Fibroblast of the aortic adventitia (primary cell): ENCODE measurements at regions not wholly inside any gene's neighbourhood (a gene's known extent, or its start where the extent isn't known, plus 50 kb on each side); places are given as distances from the start of the nearest gene placed in this dataset.
"Not testable (repeated sequence)": the region's sequence is repeated elsewhere in the genome, so short reads cannot be mapped to it uniquely, and the experiment has no call there.

ENCODE experiments used
- DNase-seq: peaks from one replicate; pipeline ENCODE4 v3.0.0-alpha.2; 2010; ENCODE audit warnings: low read depth
- H3K4me3 ChIP-seq: 2 replicates; pipeline ENCODE4 v1.5.1; 2011; ENCODE audit warnings: low read depth, mild to moderate bottlenecking, control low read depth, low read length, moderate library complexity
- TF ChIP-seq, protein P1 (sequence below): IDR thresholded peaks from 2 replicates; pipeline ENCODE4 v1.5.1; 2011; ENCODE audit warnings: mild to moderate bottlenecking, low read length, control low read depth, inconsistent platforms; ENCODE audit not compliant: insufficient read depth

DNA sequence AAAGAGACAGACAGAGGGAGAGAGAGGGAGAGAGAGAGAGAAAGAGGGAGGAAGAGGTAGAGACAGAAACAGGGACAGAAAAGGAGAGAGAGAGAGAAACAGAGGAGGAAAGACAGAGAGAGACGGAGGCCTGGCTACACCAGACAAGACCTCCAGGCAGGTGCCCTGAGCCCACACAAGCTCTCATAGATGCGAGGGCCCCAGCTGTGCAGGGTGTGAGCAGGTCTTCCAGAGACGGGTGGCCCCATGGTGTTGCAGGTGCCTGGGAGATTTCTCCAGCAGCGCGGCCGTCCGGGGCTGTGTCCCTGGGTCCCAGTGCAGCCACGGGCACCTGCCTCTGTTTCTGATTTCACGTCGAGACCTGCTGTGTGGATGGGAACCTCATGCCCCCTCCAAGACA, 253.0 kb downstream of the SHOX start:
- TF ChIP-seq, protein P1, sequence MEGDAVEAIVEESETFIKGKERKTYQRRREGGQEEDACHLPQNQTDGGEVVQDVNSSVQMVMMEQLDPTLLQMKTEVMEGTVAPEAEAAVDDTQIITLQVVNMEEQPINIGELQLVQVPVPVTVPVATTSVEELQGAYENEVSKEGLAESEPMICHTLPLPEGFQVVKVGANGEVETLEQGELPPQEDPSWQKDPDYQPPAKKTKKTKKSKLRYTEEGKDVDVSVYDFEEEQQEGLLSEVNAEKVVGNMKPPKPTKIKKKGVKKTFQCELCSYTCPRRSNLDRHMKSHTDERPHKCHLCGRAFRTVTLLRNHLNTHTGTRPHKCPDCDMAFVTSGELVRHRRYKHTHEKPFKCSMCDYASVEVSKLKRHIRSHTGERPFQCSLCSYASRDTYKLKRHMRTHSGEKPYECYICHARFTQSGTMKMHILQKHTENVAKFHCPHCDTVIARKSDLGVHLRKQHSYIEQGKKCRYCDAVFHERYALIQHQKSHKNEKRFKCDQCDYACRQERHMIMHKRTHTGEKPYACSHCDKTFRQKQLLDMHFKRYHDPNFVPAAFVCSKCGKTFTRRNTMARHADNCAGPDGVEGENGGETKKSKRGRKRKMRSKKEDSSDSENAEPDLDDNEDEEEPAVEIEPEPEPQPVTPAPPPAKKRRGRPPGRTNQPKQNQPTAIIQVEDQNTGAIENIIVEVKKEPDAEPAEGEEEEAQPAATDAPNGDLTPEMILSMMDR: no peak
- DNase-seq: no peak
- H3K4me3 ChIP-seq: no peak overlapping the region

DNA sequence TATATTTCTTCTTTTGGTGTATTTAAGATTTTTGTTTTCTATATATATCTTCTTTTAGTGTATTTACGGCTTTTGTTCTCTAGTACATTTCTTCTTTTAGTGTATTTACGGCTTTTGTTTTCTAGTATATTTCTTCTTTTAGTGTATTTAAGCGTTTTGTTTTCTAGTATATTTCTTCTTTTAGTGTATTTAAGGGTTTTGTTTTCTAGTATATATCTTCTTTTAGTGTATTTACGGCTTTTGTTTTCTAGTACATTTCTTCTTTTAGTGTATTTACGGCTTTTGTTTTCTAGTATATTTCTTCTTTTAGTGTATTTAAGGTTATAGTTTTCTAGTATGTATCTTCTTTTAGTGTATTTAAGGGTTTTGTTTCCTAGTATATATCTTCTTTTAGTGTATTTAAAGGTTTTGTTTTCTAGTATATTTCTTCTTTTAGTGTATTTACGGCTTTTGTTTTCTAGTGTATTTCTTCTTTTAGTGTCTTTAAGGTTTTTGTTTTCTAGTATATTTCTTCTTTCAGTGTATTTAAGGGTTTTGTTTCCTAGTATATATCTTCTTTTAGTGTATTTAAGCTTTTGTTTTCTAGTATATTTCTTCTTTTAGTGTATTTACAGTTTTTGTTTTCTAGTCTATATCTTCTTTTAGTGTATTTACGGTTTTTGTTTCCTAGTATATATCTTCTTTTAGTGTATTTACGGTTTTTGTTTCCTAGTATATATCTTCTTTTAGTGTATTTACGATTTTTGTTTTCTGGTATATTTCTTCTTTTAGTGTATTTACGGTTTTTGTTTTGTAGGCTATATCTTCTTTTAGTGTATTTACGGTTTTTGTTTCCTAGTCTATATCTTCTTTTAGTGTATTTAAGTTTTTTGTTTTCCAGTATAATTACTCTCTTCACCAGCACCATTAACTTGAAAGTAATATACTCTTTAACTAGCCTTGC, 249.4 kb downstream of the SHOX start:
- DNase-seq, H3K4me3 ChIP-seq: not testable (repeated sequence)

DNA sequence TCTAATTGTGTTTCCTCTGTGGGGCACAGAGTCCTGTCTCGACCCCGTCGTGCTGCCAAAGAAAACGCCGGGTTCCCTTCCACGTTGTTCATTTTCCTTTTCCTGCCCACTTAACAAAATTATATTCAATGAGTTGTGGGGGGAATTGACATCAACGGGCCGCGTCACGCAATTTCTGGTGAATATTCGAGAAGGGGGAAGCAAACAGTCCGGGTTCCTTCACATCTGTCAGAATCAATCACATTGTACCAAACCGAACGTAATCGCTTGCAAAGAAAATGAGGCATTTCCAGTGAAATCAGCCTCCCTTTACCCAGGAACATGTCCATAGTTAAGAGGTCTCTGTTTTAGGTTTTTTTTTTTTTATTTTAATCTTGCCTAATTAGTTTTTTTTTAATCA, 243.5 kb downstream of the SHOX start:
- TF ChIP-seq, protein P1: no peak
- H3K4me3 ChIP-seq: no peak overlapping the region
- no peak for DNase-seq

DNA sequence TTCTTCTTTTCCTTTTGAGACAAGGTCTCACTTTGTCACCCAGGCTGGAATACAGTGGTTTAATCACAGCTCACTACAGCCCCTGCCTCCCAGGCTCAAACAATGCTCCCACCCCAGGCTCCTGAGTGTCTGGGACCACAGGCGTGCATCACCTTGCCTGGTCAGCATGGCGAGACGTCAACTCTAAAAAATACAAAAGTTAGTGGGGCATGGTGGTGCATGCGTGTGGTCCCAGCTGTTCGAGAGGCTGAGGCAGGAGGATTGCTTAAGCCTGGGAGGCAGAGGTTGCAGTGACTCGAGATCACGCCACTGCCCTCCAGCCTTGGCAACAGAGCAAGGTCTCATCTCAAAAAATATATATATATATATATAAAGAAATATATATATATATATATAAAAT, 242.4 kb downstream of the SHOX start:
- TF ChIP-seq, protein P1: no peak
- H3K4me3 ChIP-seq: no peak overlapping the region
- DNase-seq: no peak

DNA sequence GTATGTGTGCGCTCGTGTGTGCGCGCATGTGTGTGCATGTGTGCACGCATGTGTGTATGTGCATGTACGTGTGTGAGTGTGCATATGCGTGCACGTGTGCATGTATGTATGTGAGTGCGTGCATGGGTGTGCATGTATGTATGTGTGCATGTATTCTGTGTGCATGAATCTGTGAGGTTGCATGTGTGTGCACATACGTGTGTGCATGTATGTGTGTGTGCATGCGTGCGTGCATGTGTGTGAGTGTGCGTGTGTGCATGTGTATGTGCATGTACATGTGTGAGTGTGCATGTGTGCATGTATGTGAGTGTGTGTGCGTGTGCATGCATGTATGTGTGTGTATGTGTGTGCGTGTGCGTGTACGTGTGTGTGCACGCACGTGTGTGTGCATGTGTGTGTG, 241.5 kb downstream of the SHOX start:
- H3K4me3 ChIP-seq: no peak overlapping the region
- TF ChIP-seq, protein P1: no peak
- no peak for DNase-seq

DNA sequence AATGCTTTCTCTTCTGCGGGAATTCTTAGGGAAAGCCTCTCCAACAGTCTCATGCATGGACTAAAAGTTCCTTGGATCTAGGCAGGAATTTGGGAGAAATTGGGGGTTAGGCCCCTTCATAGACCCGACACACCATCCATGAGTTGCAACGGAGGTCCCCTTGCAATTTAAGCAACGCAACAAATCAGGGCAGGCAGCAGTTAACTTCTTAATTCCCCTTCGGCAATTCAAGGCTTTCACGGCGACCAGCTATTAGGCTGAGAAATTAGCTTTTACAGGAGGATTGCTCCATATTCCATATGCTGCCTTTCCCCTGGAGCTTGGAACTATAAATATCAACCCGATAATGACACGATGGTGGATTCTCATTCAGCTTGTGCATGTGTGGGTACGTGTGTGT, 241.0 kb downstream of the SHOX start:
- DNase-seq: no peak
- TF ChIP-seq, protein P1: no peak
- H3K4me3 ChIP-seq: no peak overlapping the region

DNA sequence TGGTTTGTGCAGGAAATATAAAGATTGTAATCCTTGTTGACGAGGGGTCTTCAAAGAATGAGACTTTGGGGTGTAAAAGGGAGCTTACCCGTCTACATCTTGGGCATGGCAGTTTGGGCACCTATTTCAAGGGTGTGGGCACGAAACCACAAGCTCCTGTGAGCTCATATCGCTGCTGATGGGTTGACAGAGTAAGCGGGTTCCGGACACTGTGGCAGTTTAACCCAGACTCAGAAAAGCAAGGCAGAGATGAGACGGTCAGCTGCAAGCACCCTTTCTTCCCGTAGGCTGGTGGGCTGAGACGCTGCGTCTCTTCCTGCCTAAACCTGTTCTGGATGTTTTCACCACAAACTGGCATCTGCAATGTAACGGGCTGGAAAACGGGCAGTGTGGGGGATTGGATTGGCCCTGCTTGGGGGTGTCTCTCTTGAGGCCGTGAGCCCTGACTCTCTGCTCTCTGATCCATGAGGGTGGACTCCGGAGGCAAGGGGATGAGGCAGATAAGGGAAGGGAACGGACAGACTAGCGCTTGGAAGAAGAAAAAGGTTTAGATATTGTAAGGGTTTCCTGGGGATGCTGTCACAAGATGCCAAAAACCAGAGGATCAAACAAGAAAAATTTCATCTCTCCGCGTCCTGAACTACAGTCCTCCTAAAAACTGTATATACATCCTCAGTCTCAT, 237.5 kb downstream of the SHOX start:
- TF ChIP-seq, protein P1: no peak
- no peak for DNase-seq
- no peak overlapping the region for H3K4me3 ChIP-seq
